ENCODE measurements at regions not wholly inside any gene's neighbourhood (a gene's known extent, or its start where the extent isn't known, plus 50 kb on each side); places are given as distances from the start of the nearest gene placed in this dataset.

DNA sequence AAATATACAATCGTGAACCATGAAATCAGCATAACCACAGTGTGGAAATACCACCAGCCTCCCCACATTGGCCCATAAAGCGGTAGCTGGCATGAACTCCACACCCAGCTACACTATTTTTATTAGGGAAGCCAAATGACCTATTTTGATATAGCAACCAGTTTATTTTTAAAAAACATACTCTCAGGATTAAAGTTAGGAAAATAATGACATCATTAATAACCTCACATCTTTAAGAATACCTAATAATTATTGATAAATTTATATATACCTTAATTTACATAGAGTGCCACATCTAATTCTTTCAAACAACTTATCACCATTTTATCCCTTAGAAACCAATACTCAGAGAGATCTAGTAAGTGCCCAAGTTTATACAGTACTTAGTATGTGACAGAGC lies 692.0 kb upstream of the PKDCC start:
- H3K4me3 ChIP-seq (ENCODE audit: low read length), result no peak overlapping the region
- no peaks in the 10 kb centered on the region for H3K9me3 ChIP-seq (ENCODE audit: control insufficient read depth, low read depth, low read length)
- DNase-seq, result no peak
- H3K27ac ChIP-seq (ENCODE audit: low read length), result no peak overlapping the region
- no peaks in the 10 kb centered on the region for H3K4me1 ChIP-seq (ENCODE audit: control insufficient read depth, insufficient read depth, low read length)
- H3K36me3 ChIP-seq (ENCODE audit: control insufficient read depth, insufficient read depth, low read length), result no peaks in the 10 kb centered on the region
- no CpG with 5 or more reads among the region's 2 CpGs for WGBS (ENCODE audit: insufficient coverage, low lambda C conversion rate)
- H3K27me3 ChIP-seq (ENCODE audit: control insufficient read depth, insufficient read depth, low read length), result no peaks in the 10 kb centered on the region

DNA sequence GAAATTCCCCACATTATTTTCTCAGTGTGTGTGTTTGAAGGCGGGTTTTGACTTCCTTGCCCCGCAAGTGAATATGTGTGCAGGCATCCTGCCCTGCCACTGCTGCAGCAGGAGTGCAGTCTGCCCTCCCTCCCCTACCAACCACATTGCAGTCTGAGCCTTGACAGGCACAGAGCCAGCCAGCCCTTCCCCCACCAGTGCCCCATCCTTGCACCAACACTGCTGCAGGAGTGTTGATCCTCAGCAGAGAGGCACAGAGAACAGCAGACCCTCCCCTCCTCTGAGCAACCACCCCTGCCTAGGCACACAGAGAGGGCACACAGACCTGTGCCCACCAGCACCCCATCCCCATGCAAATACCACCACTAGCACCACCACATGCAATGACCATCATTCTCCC lies 683.0 kb upstream of the PKDCC start:
- no peaks in the 10 kb centered on the region for H3K4me1 ChIP-seq (ENCODE audit: control insufficient read depth, insufficient read depth, low read length)
- H3K27ac ChIP-seq (ENCODE audit: low read length), result no peak overlapping the region
- no peak overlapping the region for H3K4me3 ChIP-seq (ENCODE audit: low read length)
- no peaks in the 10 kb centered on the region for H3K27me3 ChIP-seq (ENCODE audit: control insufficient read depth, insufficient read depth, low read length)
- no peaks in the 10 kb centered on the region for H3K36me3 ChIP-seq (ENCODE audit: control insufficient read depth, insufficient read depth, low read length)
- no peaks in the 10 kb centered on the region for H3K9me3 ChIP-seq (ENCODE audit: control insufficient read depth, low read depth, low read length)
- no peak for DNase-seq
- no CpG with 5 or more reads among the region's 2 CpGs for WGBS (ENCODE audit: insufficient coverage, low lambda C conversion rate)

GRCh38 chr2:41375901-41376300 lies 671.9 kb upstream of the PKDCC start:
- H3K9me3 ChIP-seq (ENCODE audit: control insufficient read depth, low read depth, low read length), result no peaks in the 10 kb centered on the region
- H3K27ac ChIP-seq (ENCODE audit: low read length), result no peak overlapping the region
- DNase-seq, result no peak
- no peak overlapping the region for H3K4me3 ChIP-seq (ENCODE audit: low read length)
- H3K4me1 ChIP-seq (ENCODE audit: control insufficient read depth, insufficient read depth, low read length), result no peaks in the 10 kb centered on the region
- H3K27me3 ChIP-seq (ENCODE audit: control insufficient read depth, insufficient read depth, low read length), result no peaks in the 10 kb centered on the region
- H3K36me3 ChIP-seq (ENCODE audit: control insufficient read depth, insufficient read depth, low read length), result no peaks in the 10 kb centered on the region

- DNase-seq, result no peak
- no peaks in the 10 kb centered on the region for H3K27me3 ChIP-seq (ENCODE audit: control insufficient read depth, insufficient read depth, low read length)
- H3K36me3 ChIP-seq (ENCODE audit: control insufficient read depth, insufficient read depth, low read length), result no peaks in the 10 kb centered on the region
- WGBS (ENCODE audit: insufficient coverage, low lambda C conversion rate), result no CpG with 5 or more reads among the region's 4 CpGs
- no peaks in the 10 kb centered on the region for H3K4me1 ChIP-seq (ENCODE audit: control insufficient read depth, insufficient read depth, low read length)
- no peak overlapping the region for H3K4me3 ChIP-seq (ENCODE audit: low read length)
- no peak overlapping the region for H3K27ac ChIP-seq (ENCODE audit: low read length)
- no peaks in the 10 kb centered on the region for H3K9me3 ChIP-seq (ENCODE audit: control insufficient read depth, low read depth, low read length)
Observed at GRCh38 chr2:41377837-41378236, 670.0 kb upstream of the PKDCC start.

GRCh38 chr2:41378420-41378819 lies 669.4 kb upstream of the PKDCC start:
- DNase-seq, result no peak
- no CpG with 5 or more reads among the region's 11 CpGs for WGBS (ENCODE audit: insufficient coverage, low lambda C conversion rate)
- Histone ChIP-seq H3K27ac (ENCODE audit: low read length) (no peak overlapping the region), H3K9me3 (ENCODE audit: control insufficient read depth, low read depth, low read length) (no peaks in the 10 kb centered on the region), H3K4me3 (ENCODE audit: low read length) (no peak overlapping the region), H3K27me3 (ENCODE audit: control insufficient read depth, insufficient read depth, low read length) (no peaks in the 10 kb centered on the region), H3K4me1 (ENCODE audit: control insufficient read depth, insufficient read depth, low read length) (no peaks in the 10 kb centered on the region), H3K36me3 (ENCODE audit: control insufficient read depth, insufficient read depth, low read length) (no peaks in the 10 kb centered on the region)

GRCh38 chr2:41379496-41380221 lies 668.2 kb upstream of the PKDCC start:
- Histone ChIP-seq H3K9me3 (ENCODE audit: control insufficient read depth, low read depth, low read length) (no peaks in the 10 kb centered on the region), H3K27me3 (ENCODE audit: control insufficient read depth, insufficient read depth, low read length) (no peaks in the 10 kb centered on the region), H3K4me3 (ENCODE audit: low read length) (no peak overlapping the region), H3K4me1 (ENCODE audit: control insufficient read depth, insufficient read depth, low read length) (no peaks in the 10 kb centered on the region), H3K27ac (ENCODE audit: low read length) (no peak overlapping the region), H3K36me3 (ENCODE audit: control insufficient read depth, insufficient read depth, low read length) (no peaks in the 10 kb centered on the region)
- no peak for DNase-seq
- 83% methylated on average over 2 of the region's 13 CpGs for WGBS (ENCODE audit: insufficient coverage, low lambda C conversion rate)

DNA sequence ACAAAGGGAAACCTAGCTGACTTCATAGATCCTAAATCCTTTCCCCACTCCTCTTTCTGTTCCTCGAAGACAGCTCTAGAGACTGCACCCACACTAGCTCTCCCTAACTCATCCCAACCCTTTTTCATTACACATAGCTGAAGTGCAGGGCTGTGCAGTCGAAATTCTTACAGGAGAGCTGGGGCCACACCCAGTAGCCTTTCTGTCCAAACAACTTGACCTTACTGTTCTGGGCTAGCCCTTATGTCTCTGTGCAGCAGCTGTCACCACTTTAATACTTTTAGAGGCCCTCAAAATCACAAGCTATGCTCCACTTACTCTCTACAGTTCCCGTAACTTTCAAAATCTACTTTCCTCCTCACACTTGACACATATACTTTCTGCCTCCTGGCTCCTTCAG lies 666.1 kb upstream of the PKDCC start:
- no peak for DNase-seq
- 100% methylated on average over 1 of the region's 3 CpGs for WGBS (ENCODE audit: insufficient coverage, low lambda C conversion rate)
- H3K4me1 ChIP-seq (ENCODE audit: control insufficient read depth, insufficient read depth, low read length), result no peaks in the 10 kb centered on the region
- H3K4me3 ChIP-seq (ENCODE audit: low read length), result no peak overlapping the region
- H3K27ac ChIP-seq (ENCODE audit: low read length), result no peak overlapping the region
- H3K36me3 ChIP-seq (ENCODE audit: control insufficient read depth, insufficient read depth, low read length), result no peaks in the 10 kb centered on the region
- H3K27me3 ChIP-seq (ENCODE audit: control insufficient read depth, insufficient read depth, low read length), result no peaks in the 10 kb centered on the region
- H3K9me3 ChIP-seq (ENCODE audit: control insufficient read depth, low read depth, low read length), result no peaks in the 10 kb centered on the region

DNA sequence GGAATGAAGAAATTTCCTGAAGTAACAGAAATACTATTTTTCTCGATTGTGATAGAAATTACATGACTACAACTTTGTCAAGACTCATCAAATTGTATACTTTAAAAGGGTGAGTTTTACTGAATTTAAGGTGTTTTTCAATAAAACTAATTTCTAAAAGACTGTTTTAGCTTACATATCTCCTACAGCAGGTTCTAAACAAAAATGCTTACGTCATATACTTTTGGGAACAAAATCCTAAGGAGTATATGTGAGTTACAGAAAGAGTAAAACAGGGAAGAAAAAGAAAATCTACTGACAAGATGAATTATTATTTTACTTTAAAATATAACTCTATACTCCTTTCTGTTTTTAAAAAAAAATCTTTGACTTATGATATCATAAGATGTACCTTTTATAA lies 660.3 kb upstream of the PKDCC start:
- no peak overlapping the region for H3K4me3 ChIP-seq (ENCODE audit: low read length)

DNA sequence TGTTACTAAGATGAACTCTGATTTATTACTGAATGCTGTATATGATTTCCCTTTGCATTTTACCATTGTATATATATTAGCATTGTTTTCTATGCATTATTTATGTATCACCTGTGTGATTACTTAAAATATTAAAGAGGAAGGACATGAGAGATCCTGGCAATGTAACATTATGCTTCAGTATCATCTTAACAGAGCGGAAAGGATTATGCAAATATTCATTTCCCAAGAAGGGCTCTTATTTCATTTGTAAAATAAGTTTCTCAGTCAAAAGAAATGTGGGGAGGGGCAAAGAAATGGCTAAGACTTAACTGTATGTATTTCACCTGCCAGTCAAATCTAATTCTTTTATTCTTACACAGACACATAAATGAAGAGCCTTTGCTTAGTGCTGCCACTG lies 654.2 kb upstream of the PKDCC start:
- H3K4me3 ChIP-seq (ENCODE audit: low read length), result no peak overlapping the region
- no peak for DNase-seq
- no peaks in the 10 kb centered on the region for H3K27me3 ChIP-seq (ENCODE audit: control insufficient read depth, insufficient read depth, low read length)
- H3K27ac ChIP-seq (ENCODE audit: low read length), result no peak overlapping the region
- 100% methylated on average over 1 of the region's 1 CpG for WGBS (ENCODE audit: insufficient coverage, low lambda C conversion rate)
- H3K36me3 ChIP-seq (ENCODE audit: control insufficient read depth, insufficient read depth, low read length), result no peaks in the 10 kb centered on the region
- no peaks in the 10 kb centered on the region for H3K4me1 ChIP-seq (ENCODE audit: control insufficient read depth, insufficient read depth, low read length)
- H3K9me3 ChIP-seq (ENCODE audit: control insufficient read depth, low read depth, low read length), result no peaks in the 10 kb centered on the region

More for the DNA sequence above, 660.3 kb upstream of the PKDCC start:
- no peaks in the 10 kb centered on the region for H3K9me3 ChIP-seq (ENCODE audit: control insufficient read depth, low read depth, low read length)
- H3K36me3 ChIP-seq (ENCODE audit: control insufficient read depth, insufficient read depth, low read length), result no peaks in the 10 kb centered on the region
- no peaks in the 10 kb centered on the region for H3K4me1 ChIP-seq (ENCODE audit: control insufficient read depth, insufficient read depth, low read length)
- no peak overlapping the region for H3K27ac ChIP-seq (ENCODE audit: low read length)
- 100% methylated on average over 1 of the region's 2 CpGs for WGBS (ENCODE audit: insufficient coverage, low lambda C conversion rate)
- no peaks in the 10 kb centered on the region for H3K27me3 ChIP-seq (ENCODE audit: control insufficient read depth, insufficient read depth, low read length)
- no peak for DNase-seq

DNA sequence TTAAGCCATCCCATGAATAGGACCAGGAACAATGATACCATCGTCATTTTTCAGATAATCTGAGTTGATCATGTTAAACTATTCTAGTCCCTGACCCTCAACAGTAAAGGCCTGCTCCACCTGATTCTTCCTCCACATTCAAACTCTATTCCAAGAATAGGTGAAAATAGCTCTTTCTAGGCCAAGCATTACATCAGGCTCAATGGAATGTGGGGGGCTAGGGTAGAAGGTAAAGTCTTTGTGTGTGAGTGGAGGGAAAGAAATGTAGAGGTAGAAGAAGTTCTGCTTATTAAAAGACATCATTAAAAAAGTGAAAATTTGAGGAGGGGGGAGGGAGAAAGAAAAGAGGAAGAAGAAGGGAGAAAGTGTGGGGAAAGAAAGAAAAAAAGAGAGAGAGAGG lies 653.3 kb upstream of the PKDCC start:
- Histone ChIP-seq H3K4me1 (ENCODE audit: control insufficient read depth, insufficient read depth, low read length) (no peaks in the 10 kb centered on the region), H3K27me3 (ENCODE audit: control insufficient read depth, insufficient read depth, low read length) (no peaks in the 10 kb centered on the region), H3K9me3 (ENCODE audit: control insufficient read depth, low read depth, low read length) (no peaks in the 10 kb centered on the region), H3K27ac (ENCODE audit: low read length) (no peak overlapping the region), H3K36me3 (ENCODE audit: control insufficient read depth, insufficient read depth, low read length) (no peaks in the 10 kb centered on the region), H3K4me3 (ENCODE audit: low read length) (no peak overlapping the region)
- DNase-seq, result no peak
- no CpG with 5 or more reads among the region's 1 CpG for WGBS (ENCODE audit: insufficient coverage, low lambda C conversion rate)

DNA sequence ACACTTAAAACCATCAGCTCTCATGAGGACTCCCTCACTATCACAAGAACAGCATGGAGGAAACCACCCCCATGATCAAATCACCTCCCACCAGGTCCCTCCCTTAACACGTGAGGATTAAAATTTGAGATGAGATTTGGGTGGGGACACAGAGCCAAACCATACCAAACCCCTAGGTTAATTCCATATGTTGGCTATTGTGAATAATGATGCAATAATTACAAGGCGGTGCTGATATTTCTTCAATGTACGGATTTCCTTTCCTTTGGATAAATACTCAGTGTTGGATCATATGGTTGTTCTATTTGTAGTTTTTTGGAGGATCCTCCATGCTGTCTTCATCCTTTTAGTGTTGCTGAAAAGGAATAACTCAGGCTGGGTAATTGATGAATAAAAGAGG lies 652.1 kb upstream of the PKDCC start:
- Histone ChIP-seq H3K4me1 (ENCODE audit: control insufficient read depth, insufficient read depth, low read length) (no peaks in the 10 kb centered on the region), H3K27ac (ENCODE audit: low read length) (no peak overlapping the region), H3K27me3 (ENCODE audit: control insufficient read depth, insufficient read depth, low read length) (no peaks in the 10 kb centered on the region), H3K9me3 (ENCODE audit: control insufficient read depth, low read depth, low read length) (no peaks in the 10 kb centered on the region), H3K4me3 (ENCODE audit: low read length) (no peak overlapping the region), H3K36me3 (ENCODE audit: control insufficient read depth, insufficient read depth, low read length) (no peaks in the 10 kb centered on the region)
- DNase-seq, result no peak
- WGBS (ENCODE audit: insufficient coverage, low lambda C conversion rate), result 100% methylated on average over 1 of the region's 3 CpGs
